Bronchial epithelial cell (primary cell): ENCODE measurements at regions not wholly inside any gene's neighbourhood (a gene's known extent, or its start where the extent isn't known, plus 50 kb on each side); places are given as distances from the start of the nearest gene placed in this dataset.

Experiments
- DNase-seq: peaks from one replicate; pipeline ENCODE4 v3.0.0-alpha.2; 2010; ENCODE audit warnings: low read depth
- FAIRE-seq: peaks from 2 replicates; lab custom pipeline; 2011; peaks lifted over from hg19 to GRCh38; lab: Jason Lieb, UNC
- H3K27me3 ChIP-seq: 2 replicates; pipeline ENCODE4 v1.5.1; 2011; ENCODE audit warnings: low read length; ENCODE audit not compliant: control insufficient read depth, insufficient read depth
- H3K36me3 ChIP-seq: 2 replicates; pipeline ENCODE4 v1.5.1; 2011; ENCODE audit warnings: low read length; ENCODE audit not compliant: control insufficient read depth, insufficient read depth
- H3K4me3 ChIP-seq: 2 replicates; pipeline ENCODE4 v1.5.1; 2011; ENCODE audit warnings: mild to moderate bottlenecking, low read depth, low read length, control low read depth
- CTCF ChIP-seq: IDR thresholded peaks from 2 replicates; pipeline ENCODE4 v1.5.1; 2011; ENCODE audit warnings: mild to moderate bottlenecking, moderate library complexity, low read length, control low read depth, inconsistent platforms; ENCODE audit not compliant: insufficient read depth, severe bottlenecking

GRCh38 chr15:29911705-29912104 lies 89.4 kb upstream of the TJP1 start:
- no peaks in the 10 kb centered on the region for H3K27me3 ChIP-seq
- no peak for FAIRE-seq
- H3K4me3 ChIP-seq = no peak overlapping the region
- DNase-seq = no peak
- TF ChIP-seq CTCF = no peak
- H3K36me3 ChIP-seq = no peaks in the 10 kb centered on the region

GRCh38 chr15:29910068-29910467 lies 87.8 kb upstream of the TJP1 start:
- no peak overlapping the region for H3K4me3 ChIP-seq
- FAIRE-seq (no peak), DNase-seq (no peak)
- no peaks in the 10 kb centered on the region for H3K36me3 ChIP-seq
- TF ChIP-seq CTCF = no peak
- no peaks in the 10 kb centered on the region for H3K27me3 ChIP-seq

- no peaks in the 10 kb centered on the region for H3K36me3 ChIP-seq
- no peak overlapping the region for H3K4me3 ChIP-seq
- no peak for TF ChIP-seq CTCF
- DNase-seq = no peak
- peak; percentile 62 for FAIRE-seq
- no peaks in the 10 kb centered on the region for H3K27me3 ChIP-seq
Observed at GRCh38 chr15:29904757-29905417, 82.6 kb upstream of the TJP1 start.

GRCh38 chr15:29903785-29904464 lies 81.7 kb upstream of the TJP1 start:
- FAIRE-seq = peak; percentile 88
- no peaks in the 10 kb centered on the region for H3K36me3 ChIP-seq
- H3K4me3 ChIP-seq = no peak overlapping the region
- DNase-seq = no peak
- no peaks in the 10 kb centered on the region for H3K27me3 ChIP-seq
- TF ChIP-seq CTCF = no peak

GRCh38 chr15:29903028-29903427 lies 80.8 kb upstream of the TJP1 start:
- Histone ChIP-seq H3K36me3 (no peaks in the 10 kb centered on the region), H3K4me3 (no peak overlapping the region), H3K27me3 (no peaks in the 10 kb centered on the region)
- no peak for TF ChIP-seq CTCF
- DNase-seq = no peak
- FAIRE-seq = no peak
